HepG2 (cell line): ENCODE measurements at regions not wholly inside any gene's neighbourhood (a gene's known extent, or its start where the extent isn't known, plus 50 kb on each side); places are given as distances from the start of the nearest gene placed in this dataset.
A peak's percentile ranks its signal among the peaks of the same experiment; 100 is the strongest.

ENCODE experiments used
- ATAC-seq: fragments of 200-7000 bp; cut with Tn5 transposase; 3 replicates; pipeline ENCODE4 v1.9.1; 2020; ENCODE audit warnings: mild to moderate bottlenecking, moderate library complexity
- BruUV-seq: library from RNA; stranded (reverse); fragments of 400-500 nt; replicated peaks from 2 replicates; lab custom pipeline; 2021; lab: Mats Ljungman, UMichigan
- CTCF ChIA-PET: fragments of 300-600 bp; formaldehyde crosslinking; extraction: SDS; loops from one replicate; lab custom pipeline; 2021; ENCODE audit warnings: low total read pairs, inconsistent platforms, low intra/inter-chr PET ratio; lab: Yijun Ruan, JAX
- POLR2A ChIA-PET: fragments of 350-600 bp; sonication (Branson Sonifier 250); formaldehyde crosslinking; loops from one replicate; lab custom pipeline; 2020; ENCODE audit warnings: antibody characterized with exemption, inconsistent platforms; lab: Yijun Ruan, JAX
- DNase-seq: peaks from one replicate; pipeline ENCODE4 v3.0.0-alpha.2; 2015; ENCODE audit warnings: low spot score
- FAIRE-seq: peaks from 3 replicates; lab custom pipeline; 2011; peaks lifted over from hg19 to GRCh38; lab: Jason Lieb, UNC
- H2AFZ ChIP-seq: one replicate; pipeline ENCODE4 v1.6.1; 2011; ENCODE audit warnings: low read length, inconsistent platforms
- H3K27ac ChIP-seq: fragments of 300-600 bp; 3 replicates; pipeline ENCODE4 v1.8.0; 2011; ENCODE audit warnings: mixed run types, mild to moderate bottlenecking, mixed read lengths, low read length, inconsistent platforms; ENCODE audit not compliant: insufficient read depth; ENCODE audit errors: extremely low read length
- H3K27me3 ChIP-seq, 2 experiments: fragments of 200-600 bp in 1 of 2; 2 replicates in 1 of 2; 3 replicates in 1 of 2; pipeline versions ENCODE4 v1.6.0 to v1.8.0; 2011; ENCODE audit warnings: low read length in 2 of 2, mild to moderate bottlenecking in 2 of 2, moderate library complexity in 2 of 2, inconsistent platforms in 1 of 2; ENCODE audit not compliant: insufficient read depth in 2 of 2, control insufficient read depth in 1 of 2
- H3K36me3 ChIP-seq, 2 experiments: fragments of 200-600 bp in 1 of 2; replicated peaks in 1 of 2; 2 replicates in 1 of 2; 3 replicates in 1 of 2; pipeline versions ENCODE4 v1.5.1 to v1.8.0; 2011; ENCODE audit warnings: low read length in 2 of 2, inconsistent platforms in 1 of 2; ENCODE audit not compliant: insufficient read depth in 2 of 2, control insufficient read depth in 1 of 2
- H3K4me1 ChIP-seq: 2 replicates; pipeline ENCODE4 v1.5.1; 2012; ENCODE audit warnings: low read length, inconsistent platforms; ENCODE audit not compliant: insufficient read depth
- H3K4me2 ChIP-seq: 2 replicates; pipeline ENCODE4 v1.6.0; 2011; ENCODE audit warnings: low read depth, low read length, inconsistent platforms
- H3K4me3 ChIP-seq, 3 experiments: fragments of 200-600 bp in 1 of 3; sonication (generic), shearing (Covaris generic) in 1 of 3; replicated peaks in 1 of 3; 2 replicates each; pipeline ENCODE4 v1.5.1; 2011 to 2016; ENCODE audit warnings: low read length in 3 of 3, inconsistent platforms in 2 of 3, low read depth in 2 of 3, mild to moderate bottlenecking in 2 of 3, control low read depth in 1 of 3, mixed read lengths in 1 of 3; ENCODE audit not compliant: insufficient read depth in 1 of 3
- H3K79me2 ChIP-seq: one replicate; pipeline ENCODE4 v1.6.1; 2011; ENCODE audit warnings: low read length, inconsistent platforms; ENCODE audit not compliant: insufficient read depth
- H3K9ac ChIP-seq: 2 replicates; pipeline ENCODE4 v1.6.0; 2011; ENCODE audit warnings: mild to moderate bottlenecking, low read depth, low read length, inconsistent platforms; ENCODE audit not compliant: insufficient read depth
- H3K9me3 ChIP-seq: 2 replicates; pipeline ENCODE4 v1.5.1; 2012; ENCODE audit warnings: mild to moderate bottlenecking, low read length
- H4K20me1 ChIP-seq: 2 replicates; pipeline ENCODE4 v1.6.0; 2011; ENCODE audit warnings: inconsistent platforms, mild to moderate bottlenecking, low read length, moderate library complexity; ENCODE audit not compliant: insufficient read depth
- ATAD3A ChIP-seq: sonication (generic); formaldehyde crosslinking; IDR thresholded peaks from 2 replicates; pipeline ENCODE4 v1.4.0; 2020; ENCODE audit warnings: missing genetic modification reagents
- CC2D1A ChIP-seq: sonication (generic); formaldehyde crosslinking; IDR thresholded peaks from 2 replicates; pipeline ENCODE4 v1.8.1; 2023; ENCODE audit warnings: mild to moderate bottlenecking, missing genetic modification reagents
- CHD4 ChIP-seq: fragments of 200-600 bp; sonication (generic); IDR thresholded peaks from 2 replicates; pipeline ENCODE4 v1.7.0; 2017; ENCODE audit warnings: mild to moderate bottlenecking, low read length, borderline replicate concordance
- ELK4 ChIP-seq: sonication (generic); formaldehyde crosslinking; IDR thresholded peaks from 2 replicates; pipeline ENCODE4 v1.9.0; 2021; ENCODE audit warnings: missing genetic modification reagents, borderline replicate concordance
- GZF1 ChIP-seq: sonication (generic); formaldehyde crosslinking; IDR thresholded peaks from 2 replicates; pipeline ENCODE4 v1.5.1; 2020; ENCODE audit warnings: mild to moderate bottlenecking, missing genetic modification reagents
- HOXA3 ChIP-seq: sonication (generic); formaldehyde crosslinking; IDR thresholded peaks from 2 replicates; pipeline ENCODE4 v1.5.0; 2020; ENCODE audit warnings: missing genetic modification reagents
- RBFOX2 ChIP-seq: fragments of 200-400 bp; formaldehyde crosslinking; IDR thresholded peaks from 2 replicates; pipeline ENCODE4 v1.6.1; 2017; ENCODE audit warnings: low read depth, mild to moderate bottlenecking, low read length
- SP1 ChIP-seq, 2 experiments: fragments of 450-650 bp in 1 of 2; sonication (generic) in 1 of 2; formaldehyde crosslinking in 1 of 2; IDR thresholded peaks; 2 replicates each; pipeline versions ENCODE4 v1.4.0 to v1.6.1; 2016 to 2020; ENCODE audit warnings: missing genetic modification reagents in 1 of 2
- STAG1 ChIP-seq: sonication (generic); formaldehyde crosslinking; IDR thresholded peaks from 2 replicates; pipeline ENCODE4 v1.4.0; 2020; ENCODE audit warnings: missing genetic modification reagents
- TRAFD1 ChIP-seq: sonication (generic); formaldehyde crosslinking; IDR thresholded peaks from 2 replicates; pipeline ENCODE4 v1.5.1; 2020; ENCODE audit warnings: missing genetic modification reagents, mild to moderate bottlenecking, borderline replicate concordance
- YY1 ChIP-seq: IDR thresholded peaks from 2 replicates; pipeline ENCODE4 v1.6.1; 2011; ENCODE audit warnings: low read length, low read depth, moderate library complexity, mild to moderate bottlenecking; ENCODE audit not compliant: insufficient read depth, insufficient replicate concordance
- ZFP37 ChIP-seq: sonication (generic); formaldehyde crosslinking; IDR thresholded peaks from 2 replicates; pipeline ENCODE4 v1.4.0; 2020; ENCODE audit warnings: missing genetic modification reagents, borderline replicate concordance
- ZNF430 ChIP-seq: sonication (generic); formaldehyde crosslinking; IDR thresholded peaks from 2 replicates; pipeline ENCODE4 v1.9.0; 2021; ENCODE audit warnings: mild to moderate bottlenecking, missing genetic modification reagents
- ZNF574 ChIP-seq: sonication (generic); formaldehyde crosslinking; IDR thresholded peaks from 2 replicates; pipeline ENCODE4 v1.4.0; 2020; ENCODE audit warnings: missing genetic modification reagents
- ZNF772 ChIP-seq: sonication (generic); formaldehyde crosslinking; IDR thresholded peaks from 2 replicates; pipeline ENCODE4 v1.5.0; 2020; ENCODE audit warnings: mild to moderate bottlenecking, missing genetic modification reagents
- ZNF788 ChIP-seq: sonication (generic); formaldehyde crosslinking; IDR thresholded peaks from 2 replicates; pipeline ENCODE4 v1.5.0; 2020; ENCODE audit warnings: mild to moderate bottlenecking, missing genetic modification reagents, borderline replicate concordance
- ZSCAN31 ChIP-seq: sonication (generic); formaldehyde crosslinking; IDR thresholded peaks from 2 replicates; pipeline ENCODE4 v1.5.0; 2020; ENCODE audit warnings: low read depth, mild to moderate bottlenecking, missing genetic modification reagents
- WGBS: methylation state at CpG from one replicate; pipeline ENCODE4 v1.1.6; 2017; ENCODE audit warnings: low lambda C conversion rate; 5-methylcytosine and 5-hydroxymethylcytosine counted together
- in situ Hi-C: cut with HindIII; loops from 2 replicates; pipeline ENCODE4 v1.10.0; 2017; ENCODE audit warnings: low pct_unique_long_range_greater_than_20kb; ENCODE audit not compliant: extremely low pct_ligation_motif_present
- intact Hi-C: fragments of 100-400 bp; cut with micrococcal nuclease; formaldehyde crosslinking; loops from one replicate; pipeline ENCODE4 v1.10.0; 2022; ENCODE audit not compliant: unreplicated experiment

- TF ChIP-seq SP1 (IDR thresholded peaks at IDR 0.05), result no peak
- TF ChIP-seq SP1 (CRISPR knock-in tag; IDR thresholded peaks at IDR 0.05), result 0 out of 2 replicates have a peak, but pooled peaks have one; percentile 18
- peak; percentile 36 for TF ChIP-seq YY1
- TF ChIP-seq ZNF574 (CRISPR knock-in tag), result peak; percentile 29; the same call in 1 of the 2 replicates
- peak; percentile 60 for TF ChIP-seq STAG1 (CRISPR knock-in tag)
- peak; percentile 71; the same call in 1 of the 2 replicates for TF ChIP-seq HOXA3 (CRISPR knock-in tag)
- no peak for TF ChIP-seq RBFOX2
- no peak for TF ChIP-seq ZNF788 (CRISPR knock-in tag)
- TF ChIP-seq ZSCAN31, result no peak
These were observed 75.1 kb upstream of the DUSP22 start (continued) for GRCh38 chr6:217048-217659.

DNA sequence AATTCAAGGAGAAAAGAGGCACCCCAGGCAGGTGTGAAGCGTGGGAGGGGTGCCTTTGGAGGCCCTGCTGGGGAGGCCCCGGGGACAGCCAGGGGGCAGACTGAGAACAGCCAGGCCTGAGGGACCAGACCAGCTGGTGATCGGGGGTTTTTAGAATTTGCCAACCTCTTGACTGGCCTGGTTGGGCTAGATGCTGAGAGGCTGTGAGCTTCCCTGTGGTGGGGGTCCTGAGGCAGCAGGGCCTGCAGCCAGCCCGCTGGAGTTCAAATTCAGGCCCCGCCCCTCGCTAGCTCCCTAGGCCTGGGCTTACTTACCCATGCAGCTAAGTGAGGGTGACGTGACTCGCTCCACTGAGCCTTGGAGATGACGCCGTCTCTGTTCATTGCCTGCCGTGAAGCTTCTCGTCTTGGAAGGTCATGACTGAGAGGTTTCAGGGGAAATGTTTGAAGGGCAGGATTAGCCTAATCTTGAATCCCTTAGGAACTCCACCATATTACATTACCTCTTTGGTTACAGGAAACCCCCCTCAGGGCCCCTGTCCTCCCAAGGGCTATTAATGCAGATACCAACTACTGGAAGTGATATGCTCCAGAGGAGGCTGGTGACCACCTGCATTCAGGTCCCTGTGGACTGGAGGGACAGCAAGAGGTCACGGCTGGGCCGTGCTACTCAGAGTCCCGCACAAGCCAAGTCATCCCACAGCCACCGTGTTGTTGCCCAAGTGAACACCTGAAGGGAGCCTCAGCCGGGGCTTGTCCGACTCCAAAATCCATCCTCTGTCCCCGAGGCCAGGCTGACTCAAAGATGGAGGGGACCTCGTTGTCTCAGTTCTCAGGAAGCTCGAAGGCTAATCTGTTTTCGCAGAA is 73.9 kb upstream of the DUSP22 start:
- in situ Hi-C loops, result no loop called here
- Histone ChIP-seq H3K9me3 (peaks cover 10% of the 10 kb centered on the region; the same call in 1 of the 2 replicates), H2AFZ (no peak overlapping the region), H3K9ac (no peak overlapping the region), H3K36me3 (no peaks in the 10 kb centered on the region), H3K4me3 (no peak overlapping the region), H3K4me1 (peaks cover 49% of the 10 kb centered on the region), H3K4me2 (no peak overlapping the region), H3K27me3 (no peaks in the 10 kb centered on the region), H4K20me1 (no peaks in the 10 kb centered on the region), H3K27ac (peak overlapping the region; percentile 99), H3K79me2 (no peaks in the 10 kb centered on the region)
- ChIA-PET CTCF (no interaction called here), POLR2A (interaction anchor here (1.5 to 1.7 kb wide), 2 partner anchors 8 to 27 kb away, joined by 3 read pairs; no protein-coding TSS in a partner anchor)
- no TSS peak for BruUV-seq
- FAIRE-seq (no peak), DNase-seq (no peak), ATAC-seq (no peak)
- 94% methylated on average over 21 of the region's 22 CpGs for WGBS
- intact Hi-C loops, result no loop called here
- TF ChIP-seq ZNF772 (CRISPR knock-in tag), result no peak
- TF ChIP-seq TRAFD1, result no peak
- no peak for TF ChIP-seq GZF1 (CRISPR knock-in tag)
- TF ChIP-seq ZFP37 (CRISPR knock-in tag), result no peak
- no peak for TF ChIP-seq ATAD3A (CRISPR knock-in tag)
- TF ChIP-seq ELK4 (CRISPR knock-in tag), result no peak
- TF ChIP-seq ZNF430 (CRISPR knock-in tag), result no peak
- no peak for TF ChIP-seq CC2D1A
- no peak for TF ChIP-seq CHD4
